NT2/D1 (cell line): ENCODE measurements at regions not wholly inside any gene's neighbourhood (a gene's known extent, or its start where the extent isn't known, plus 50 kb on each side); places are given as distances from the start of the nearest gene placed in this dataset.

Source experiments
- DNase-seq: peaks from one replicate; pipeline ENCODE4 v3.0.0-alpha.2; 2011; ENCODE audit warnings: low read depth, low spot score
- H3K27me3 ChIP-seq: 2 replicates; pipeline ENCODE4 v1.6.0; 2011; ENCODE audit warnings: mild to moderate bottlenecking; ENCODE audit not compliant: insufficient read length, insufficient read depth
- H3K36me3 ChIP-seq: 2 replicates; pipeline ENCODE4 v1.6.1; 2011; ENCODE audit warnings: mild to moderate bottlenecking, low read length, mixed read lengths; ENCODE audit not compliant: insufficient read depth, insufficient read length
- H3K4me1 ChIP-seq: 2 replicates; pipeline ENCODE4 v1.5.1; 2011; ENCODE audit not compliant: insufficient read depth, insufficient read length
- H3K4me3 ChIP-seq: 2 replicates; pipeline ENCODE4 v1.5.1; 2011; ENCODE audit warnings: low read depth; ENCODE audit not compliant: insufficient read length
- H3K9ac ChIP-seq: 2 replicates; pipeline ENCODE4 v1.6.0; 2011; ENCODE audit warnings: low read depth; ENCODE audit not compliant: insufficient read length
- H3K9me3 ChIP-seq: 2 replicates; pipeline ENCODE4 v1.5.1; 2011; ENCODE audit warnings: mild to moderate bottlenecking, low read length; ENCODE audit not compliant: insufficient read depth
- SUZ12 ChIP-seq: IDR thresholded peaks from 2 replicates; pipeline ENCODE4 v1.6.1; 2011; ENCODE audit not compliant: insufficient read length, insufficient read depth; ENCODE audit errors: extremely low read depth
- YY1 ChIP-seq: IDR thresholded peaks from 2 replicates; pipeline ENCODE4 v1.6.1; 2011; ENCODE audit not compliant: insufficient read length, insufficient read depth
- ZNF274 ChIP-seq: IDR thresholded peaks from 2 replicates; pipeline ENCODE4 v1.6.1; 2011; ENCODE audit warnings: mild to moderate bottlenecking, low read depth, low read length

- Histone ChIP-seq H3K9me3 (peaks cover 2% of the 10 kb centered on the region; the same call in 1 of the 2 replicates), H3K9ac (no peak overlapping the region), H3K4me1 (no peaks in the 10 kb centered on the region), H3K36me3 (no peaks in the 10 kb centered on the region), H3K27me3 (peaks cover 9% of the 10 kb centered on the region), H3K4me3 (no peak overlapping the region)
- no peak for DNase-seq
- TF ChIP-seq YY1, result no peak
- TF ChIP-seq SUZ12, result no peak
- no peak for TF ChIP-seq ZNF274
Measured at GRCh38 chr1:181429462-181429861, 53.9 kb upstream of the CACNA1E start.

- DNase-seq, result no peak
- H3K36me3 ChIP-seq, result no peaks in the 10 kb centered on the region
- H3K4me1 ChIP-seq, result no peaks in the 10 kb centered on the region
- H3K27me3 ChIP-seq, result peaks cover 9% of the 10 kb centered on the region
- H3K4me3 ChIP-seq, result no peak overlapping the region
- TF ChIP-seq SUZ12, result no peak
- TF ChIP-seq YY1, result no peak
- TF ChIP-seq ZNF274, result no peak
- H3K9me3 ChIP-seq, result no peaks in the 10 kb centered on the region
- H3K9ac ChIP-seq, result no peak overlapping the region
Measured at GRCh38 chr1:181430015-181430885, 53.1 kb upstream of the CACNA1E start.
